ENCODE measurements at regions not wholly inside any gene's neighbourhood (a gene's known extent, or its start where the extent isn't known, plus 50 kb on each side); places are given as distances from the start of the nearest gene placed in this dataset.

DNA sequence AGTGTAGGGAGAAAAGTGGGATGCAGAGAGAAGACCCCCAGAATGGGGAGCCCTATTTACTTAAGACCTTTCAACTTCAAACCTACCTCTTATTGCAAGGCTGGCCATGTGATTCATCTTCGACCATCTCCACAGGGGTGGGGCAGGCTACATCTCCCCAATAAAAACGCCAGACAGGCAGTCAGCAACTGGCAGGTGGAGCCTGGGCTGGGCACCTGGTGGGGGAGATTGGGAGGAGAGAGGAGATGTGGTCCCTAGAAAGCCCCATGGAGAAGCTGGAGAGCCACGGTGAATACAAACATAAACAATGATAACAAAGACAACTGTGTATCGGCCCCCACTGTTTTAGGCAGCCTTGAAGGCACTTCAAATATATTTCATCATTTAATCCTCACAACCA, 336.7 kb upstream of the PROX1 start:
- H3K4me3 ChIP-seq: no peak overlapping the region
- H3K36me3 ChIP-seq: no peaks in the 10 kb centered on the region
- H3K27me3 ChIP-seq: no peaks in the 10 kb centered on the region
- intact Hi-C loops (cut with DNase I): no loop called here
- TF ChIP-seq POLR2AphosphoS5 (IDR thresholded peaks at IDR 0.05; ENCODE audit: insufficient read depth in 1 of 2, low read depth in 1 of 2) (no peak), POLR2A (IDR thresholded peaks at IDR 0.05) (no peak)
- TF ChIP-seq, protein P1, sequence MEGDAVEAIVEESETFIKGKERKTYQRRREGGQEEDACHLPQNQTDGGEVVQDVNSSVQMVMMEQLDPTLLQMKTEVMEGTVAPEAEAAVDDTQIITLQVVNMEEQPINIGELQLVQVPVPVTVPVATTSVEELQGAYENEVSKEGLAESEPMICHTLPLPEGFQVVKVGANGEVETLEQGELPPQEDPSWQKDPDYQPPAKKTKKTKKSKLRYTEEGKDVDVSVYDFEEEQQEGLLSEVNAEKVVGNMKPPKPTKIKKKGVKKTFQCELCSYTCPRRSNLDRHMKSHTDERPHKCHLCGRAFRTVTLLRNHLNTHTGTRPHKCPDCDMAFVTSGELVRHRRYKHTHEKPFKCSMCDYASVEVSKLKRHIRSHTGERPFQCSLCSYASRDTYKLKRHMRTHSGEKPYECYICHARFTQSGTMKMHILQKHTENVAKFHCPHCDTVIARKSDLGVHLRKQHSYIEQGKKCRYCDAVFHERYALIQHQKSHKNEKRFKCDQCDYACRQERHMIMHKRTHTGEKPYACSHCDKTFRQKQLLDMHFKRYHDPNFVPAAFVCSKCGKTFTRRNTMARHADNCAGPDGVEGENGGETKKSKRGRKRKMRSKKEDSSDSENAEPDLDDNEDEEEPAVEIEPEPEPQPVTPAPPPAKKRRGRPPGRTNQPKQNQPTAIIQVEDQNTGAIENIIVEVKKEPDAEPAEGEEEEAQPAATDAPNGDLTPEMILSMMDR (IDR thresholded peaks at IDR 0.05): no peak
- H3K4me1 ChIP-seq: no peaks in the 10 kb centered on the region
- DNase-seq (ENCODE audit: extremely low spot score in 2 of 2): no peak
- no peak overlapping the region for H3K27ac ChIP-seq
- H3K9me3 ChIP-seq: no peaks in the 10 kb centered on the region

DNA sequence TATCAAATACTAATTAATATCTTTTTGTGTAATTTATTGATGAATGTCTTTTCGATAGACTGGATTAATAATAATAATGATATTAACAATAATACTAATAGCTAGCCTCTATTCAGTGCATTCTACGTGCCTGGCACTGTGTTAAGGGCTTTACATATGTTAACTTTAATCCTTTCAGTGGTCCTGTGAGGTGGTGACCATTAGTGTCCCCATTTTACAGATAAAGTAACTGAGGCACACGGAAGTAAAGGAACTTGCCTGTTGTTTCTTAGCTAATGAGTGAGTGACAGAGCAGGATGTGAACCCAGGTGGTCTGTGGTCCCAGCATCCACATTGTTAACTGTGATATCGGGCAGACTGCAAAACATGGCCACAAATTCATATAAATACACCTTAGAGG, 335.7 kb upstream of the PROX1 start:
- intact Hi-C loops (cut with DNase I): no loop called here
- no peak for DNase-seq (ENCODE audit: extremely low spot score in 2 of 2)
- Histone ChIP-seq H3K36me3 (no peaks in the 10 kb centered on the region), H3K4me1 (no peaks in the 10 kb centered on the region), H3K27ac (no peak overlapping the region), H3K27me3 (no peaks in the 10 kb centered on the region), H3K4me3 (no peak overlapping the region), H3K9me3 (no peaks in the 10 kb centered on the region)
- no peak for TF ChIP-seq POLR2AphosphoS5 (IDR thresholded peaks at IDR 0.05; ENCODE audit: insufficient read depth in 1 of 2, low read depth in 1 of 2)
- TF ChIP-seq, protein P1 (IDR thresholded peaks at IDR 0.05): no peak
- no peak for TF ChIP-seq POLR2A (IDR thresholded peaks at IDR 0.05)

DNA sequence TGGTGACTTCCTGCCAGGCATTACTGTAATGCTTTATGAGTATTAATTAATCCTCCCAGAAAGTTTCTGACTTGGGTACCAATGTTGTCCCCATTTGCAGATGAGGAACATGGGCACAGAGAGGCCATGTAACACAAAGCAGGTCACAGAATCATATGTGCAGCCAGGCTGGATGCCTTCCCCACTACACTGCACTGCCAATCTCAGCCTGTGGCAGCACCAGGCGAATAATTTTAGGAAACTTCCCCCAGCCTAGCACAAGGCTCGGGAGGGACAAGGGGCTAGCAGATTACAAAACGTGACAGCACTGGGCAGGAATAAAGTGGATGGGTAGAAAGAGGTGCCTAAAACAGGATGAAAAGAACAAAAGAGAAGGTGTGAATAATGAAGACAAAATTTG, 331.7 kb upstream of the PROX1 start:
- TF ChIP-seq, protein P1 (IDR thresholded peaks at IDR 0.05): no peak
- no peak for TF ChIP-seq POLR2AphosphoS5 (IDR thresholded peaks at IDR 0.05; ENCODE audit: insufficient read depth in 1 of 2, low read depth in 1 of 2)
- no peak for TF ChIP-seq POLR2A (IDR thresholded peaks at IDR 0.05)
- Histone ChIP-seq H3K27me3 (no peaks in the 10 kb centered on the region), H3K4me3 (no peak overlapping the region), H3K36me3 (no peaks in the 10 kb centered on the region), H3K4me1 (no peaks in the 10 kb centered on the region), H3K27ac (no peak overlapping the region), H3K9me3 (no peaks in the 10 kb centered on the region)
- intact Hi-C loops (cut with DNase I): no loop called here
- no peak for DNase-seq (ENCODE audit: extremely low spot score in 2 of 2)

DNA sequence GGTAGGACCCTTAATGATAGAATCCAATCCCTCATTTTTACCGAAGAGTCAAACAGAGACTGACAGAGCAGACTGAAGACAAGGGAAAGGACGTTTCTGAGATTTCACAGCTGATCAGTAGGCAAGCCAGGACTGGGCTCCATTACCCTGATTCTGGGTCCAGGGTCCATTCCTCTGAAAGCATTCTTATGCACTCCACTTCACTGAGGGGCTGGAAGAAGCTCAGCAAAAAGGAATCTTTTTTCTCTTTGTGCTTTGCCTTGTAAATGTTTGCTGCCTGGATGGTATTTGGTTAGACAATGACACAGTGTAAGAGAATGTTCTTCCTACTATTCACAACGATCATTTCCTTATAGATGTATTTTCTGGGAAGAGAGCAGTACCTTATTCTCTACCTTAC, 331.3 kb upstream of the PROX1 start:
- intact Hi-C loops (cut with DNase I): no loop called here
- Histone ChIP-seq H3K27ac (no peak overlapping the region), H3K9me3 (no peaks in the 10 kb centered on the region), H3K4me3 (no peak overlapping the region), H3K4me1 (no peaks in the 10 kb centered on the region), H3K27me3 (no peaks in the 10 kb centered on the region), H3K36me3 (no peaks in the 10 kb centered on the region)
- TF ChIP-seq POLR2AphosphoS5 (IDR thresholded peaks at IDR 0.05; ENCODE audit: insufficient read depth in 1 of 2, low read depth in 1 of 2) (no peak), POLR2A (IDR thresholded peaks at IDR 0.05) (no peak)
- TF ChIP-seq, protein P1 (IDR thresholded peaks at IDR 0.05): no peak
- no peak for DNase-seq (ENCODE audit: extremely low spot score in 2 of 2)

DNA sequence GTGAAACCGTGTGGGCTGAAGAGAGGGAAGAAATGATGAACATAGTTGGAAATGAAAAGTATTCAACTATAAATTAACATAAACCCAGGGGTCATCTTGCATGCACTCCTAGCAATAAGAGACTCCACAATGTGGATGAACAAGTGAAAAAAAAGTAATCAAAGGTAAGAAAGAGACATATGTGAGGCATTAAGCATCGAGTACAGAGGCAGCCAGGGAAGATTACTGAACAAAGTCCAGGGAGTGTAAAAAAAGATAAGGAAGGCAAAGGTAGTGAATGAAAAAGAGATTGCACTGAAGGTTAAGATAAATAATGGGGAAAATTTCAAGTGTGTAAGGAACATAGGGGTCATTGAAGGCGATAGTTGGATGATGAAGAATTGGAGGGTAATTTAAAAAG, 330.8 kb upstream of the PROX1 start:
- Histone ChIP-seq H3K9me3 (no peaks in the 10 kb centered on the region), H3K4me1 (no peaks in the 10 kb centered on the region), H3K4me3 (no peak overlapping the region), H3K27ac (no peak overlapping the region), H3K27me3 (no peaks in the 10 kb centered on the region), H3K36me3 (no peaks in the 10 kb centered on the region)
- TF ChIP-seq, protein P1 (IDR thresholded peaks at IDR 0.05): no peak
- TF ChIP-seq POLR2AphosphoS5 (IDR thresholded peaks at IDR 0.05; ENCODE audit: insufficient read depth in 1 of 2, low read depth in 1 of 2) (no peak), POLR2A (IDR thresholded peaks at IDR 0.05) (no peak)
- intact Hi-C loops (cut with DNase I): no loop called here
- DNase-seq (ENCODE audit: extremely low spot score in 2 of 2): no peak
